KMS-11 (cell line): ENCODE measurements at regions not wholly inside any gene's neighbourhood (a gene's known extent, or its start where the extent isn't known, plus 50 kb on each side); places are given as distances from the start of the nearest gene placed in this dataset.

ENCODE experiments used
- H2AFZ ChIP-seq: fragments of 200-600 bp; sonication (generic); 2 replicates; pipeline ENCODE4 v1.6.1; 2016; ENCODE audit warnings: antibody characterized with exemption, mixed run types, low read depth
- H3K27ac ChIP-seq: fragments of 200-600 bp; sonication (generic); 2 replicates; pipeline ENCODE4 v1.6.1; 2016; ENCODE audit warnings: mild to moderate bottlenecking, mixed run types
- H3K27me3 ChIP-seq: fragments of 200-600 bp; sonication (generic); 2 replicates; pipeline ENCODE4 v1.6.1; 2017; ENCODE audit warnings: mild to moderate bottlenecking, low read depth, mixed run types, moderate library complexity; ENCODE audit not compliant: insufficient read depth
- H3K36me3 ChIP-seq: fragments of 200-600 bp; sonication (generic); 2 replicates; pipeline ENCODE4 v1.6.1; 2017; ENCODE audit warnings: mild to moderate bottlenecking, mixed run types; ENCODE audit not compliant: insufficient read depth
- H3K4me1 ChIP-seq: fragments of 200-600 bp; sonication (generic); 2 replicates; pipeline ENCODE4 v1.6.1; 2016; ENCODE audit warnings: mild to moderate bottlenecking, low read depth, mixed run types; ENCODE audit not compliant: poor library complexity, severe bottlenecking
- H3K4me2 ChIP-seq: fragments of 200-600 bp; sonication (generic); 2 replicates; pipeline ENCODE4 v1.7.0; 2016; ENCODE audit warnings: mild to moderate bottlenecking, mixed run types
- H3K4me3 ChIP-seq: fragments of 200-600 bp; sonication (generic); IDR thresholded peaks from 2 replicates; pipeline ENCODE4 v1.6.1; 2017; ENCODE audit warnings: low read depth, low read length, mixed read lengths; ENCODE audit not compliant: insufficient read depth
- H3K79me2 ChIP-seq: fragments of 200-600 bp; sonication (generic); 2 replicates; pipeline ENCODE4 v1.6.1; 2016; ENCODE audit warnings: low read depth, mixed run types; ENCODE audit not compliant: insufficient read depth
- H3K9ac ChIP-seq: fragments of 200-600 bp; sonication (generic); 2 replicates; pipeline ENCODE4 v1.6.1; 2016; ENCODE audit warnings: mild to moderate bottlenecking, mixed run types
- H4K20me1 ChIP-seq: fragments of 200-600 bp; sonication (generic); 2 replicates; pipeline ENCODE4 v1.6.1; 2016; ENCODE audit warnings: mild to moderate bottlenecking, mixed run types; ENCODE audit not compliant: insufficient read depth
- TF ChIP-seq, protein P1 (sequence below): fragments of 200-600 bp; sonication (generic); conservative IDR thresholded peaks from 2 replicates; pipeline ENCODE4 v1.6.1; 2017; ENCODE audit warnings: low read depth, mild to moderate bottlenecking, antibody characterized with exemption, low read length, moderate library complexity, mixed read lengths

DNA sequence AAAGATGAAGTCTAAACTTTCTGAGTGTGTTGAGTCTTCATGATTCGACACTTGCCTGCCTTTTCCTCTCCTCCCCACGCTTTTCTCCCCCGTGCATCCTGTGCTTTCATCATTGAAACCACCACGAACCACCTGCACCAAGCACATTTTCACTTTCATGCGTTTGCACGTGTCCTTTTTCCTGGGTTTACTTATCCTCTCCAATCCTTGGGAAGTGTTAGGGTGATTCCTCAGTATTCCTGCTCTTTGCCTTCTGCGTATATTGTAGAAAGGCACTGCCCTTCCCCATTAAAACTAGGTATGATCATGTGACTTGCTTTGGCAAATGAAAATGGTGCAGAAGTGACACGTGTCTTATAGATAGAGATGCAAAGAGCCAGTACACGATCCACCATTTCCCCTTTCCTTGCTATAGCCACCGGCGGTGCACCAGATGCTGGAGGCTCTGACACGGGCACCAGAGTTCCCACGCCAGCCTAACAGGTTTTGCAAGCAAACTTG is 106.6 kb downstream of the BRMS1L start:
- Histone ChIP-seq H4K20me1 (no peaks in the 10 kb centered on the region), H3K79me2 (no peaks in the 10 kb centered on the region), H3K4me3 (no peak overlapping the region), H2AFZ (peak overlapping the region; percentile 62), H3K9ac (no peak overlapping the region; the same call in 1 of the 2 replicates), H3K4me1 (peaks cover 73% of the 10 kb centered on the region), H3K27me3 (no peaks in the 10 kb centered on the region), H3K4me2 (peak overlapping the region; percentile 29), H3K36me3 (no peaks in the 10 kb centered on the region), H3K27ac (peak overlapping the region; percentile 45; the same call in 1 of the 2 replicates)
- TF ChIP-seq, protein P1, sequence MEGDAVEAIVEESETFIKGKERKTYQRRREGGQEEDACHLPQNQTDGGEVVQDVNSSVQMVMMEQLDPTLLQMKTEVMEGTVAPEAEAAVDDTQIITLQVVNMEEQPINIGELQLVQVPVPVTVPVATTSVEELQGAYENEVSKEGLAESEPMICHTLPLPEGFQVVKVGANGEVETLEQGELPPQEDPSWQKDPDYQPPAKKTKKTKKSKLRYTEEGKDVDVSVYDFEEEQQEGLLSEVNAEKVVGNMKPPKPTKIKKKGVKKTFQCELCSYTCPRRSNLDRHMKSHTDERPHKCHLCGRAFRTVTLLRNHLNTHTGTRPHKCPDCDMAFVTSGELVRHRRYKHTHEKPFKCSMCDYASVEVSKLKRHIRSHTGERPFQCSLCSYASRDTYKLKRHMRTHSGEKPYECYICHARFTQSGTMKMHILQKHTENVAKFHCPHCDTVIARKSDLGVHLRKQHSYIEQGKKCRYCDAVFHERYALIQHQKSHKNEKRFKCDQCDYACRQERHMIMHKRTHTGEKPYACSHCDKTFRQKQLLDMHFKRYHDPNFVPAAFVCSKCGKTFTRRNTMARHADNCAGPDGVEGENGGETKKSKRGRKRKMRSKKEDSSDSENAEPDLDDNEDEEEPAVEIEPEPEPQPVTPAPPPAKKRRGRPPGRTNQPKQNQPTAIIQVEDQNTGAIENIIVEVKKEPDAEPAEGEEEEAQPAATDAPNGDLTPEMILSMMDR: no peak

DNA sequence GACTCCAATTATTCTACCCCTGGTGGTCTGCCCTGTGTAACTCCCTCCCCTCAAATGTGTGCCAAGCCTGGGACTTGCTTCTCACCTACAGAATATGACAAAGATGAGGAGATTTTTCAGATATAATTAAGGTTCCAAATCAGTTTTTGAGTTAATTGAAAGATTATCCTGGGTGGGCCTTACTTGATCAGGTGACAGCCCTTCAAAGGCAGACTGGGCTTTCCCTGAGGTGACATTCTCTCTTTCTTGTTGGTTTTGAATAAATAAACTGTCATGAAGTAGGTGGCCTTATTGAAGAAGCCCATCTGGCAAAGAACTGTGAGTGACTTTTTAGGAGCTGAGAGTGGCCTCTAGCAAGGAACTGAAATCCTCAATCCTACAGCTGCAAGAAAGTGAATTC is 106.0 kb downstream of the BRMS1L start:
- no peaks in the 10 kb centered on the region for H3K79me2 ChIP-seq
- H3K27me3 ChIP-seq: no peaks in the 10 kb centered on the region
- H3K4me1 ChIP-seq: peaks cover 67% of the 10 kb centered on the region
- no peaks in the 10 kb centered on the region for H3K36me3 ChIP-seq
- H4K20me1 ChIP-seq: no peaks in the 10 kb centered on the region
- H2AFZ ChIP-seq: peak overlapping the region; percentile 62; the same call in 1 of the 2 replicates
- no peak overlapping the region for H3K4me3 ChIP-seq
- H3K9ac ChIP-seq: no peak overlapping the region; the same call in 1 of the 2 replicates
- peak overlapping the region; percentile 45; the same call in 1 of the 2 replicates for H3K27ac ChIP-seq
- peak overlapping the region; percentile 29; the same call in 1 of the 2 replicates for H3K4me2 ChIP-seq
- TF ChIP-seq, protein P1: no peak

DNA sequence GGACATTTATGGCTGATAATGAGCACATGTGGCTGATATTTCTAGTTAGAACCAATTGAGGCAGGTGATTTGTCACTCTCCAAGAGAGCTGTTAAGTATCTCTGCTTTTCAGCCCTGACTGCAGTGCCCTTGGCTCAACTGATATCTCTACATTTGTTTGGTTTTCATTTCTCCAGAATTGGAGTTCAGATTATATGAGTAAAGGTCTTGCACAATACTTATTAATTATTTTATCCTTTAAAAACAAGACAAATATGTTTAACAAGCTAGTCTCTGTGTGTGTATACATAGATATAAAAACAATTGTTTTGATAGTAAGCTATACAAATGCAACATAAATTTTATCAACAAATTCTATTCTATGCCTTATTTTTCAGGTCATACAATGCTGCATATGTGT is 105.2 kb downstream of the BRMS1L start:
- H3K36me3 ChIP-seq: no peaks in the 10 kb centered on the region

GRCh38 chr14:35929186-35929585 is 103.0 kb downstream of the BRMS1L start:
- no peak overlapping the region for H3K4me2 ChIP-seq
- H3K79me2 ChIP-seq: no peaks in the 10 kb centered on the region
- no peak overlapping the region for H3K9ac ChIP-seq
- H2AFZ ChIP-seq: no peak overlapping the region
- H3K27ac ChIP-seq: no peak overlapping the region
- no peaks in the 10 kb centered on the region for H3K36me3 ChIP-seq
- TF ChIP-seq, protein P1: no peak
- H3K27me3 ChIP-seq: no peaks in the 10 kb centered on the region
- no peaks in the 10 kb centered on the region for H4K20me1 ChIP-seq
- peaks cover 44% of the 10 kb centered on the region for H3K4me1 ChIP-seq
- no peak overlapping the region for H3K4me3 ChIP-seq

More for the DNA sequence above, 105.2 kb downstream of the BRMS1L start:
- Histone ChIP-seq H3K4me1 (peaks cover 64% of the 10 kb centered on the region), H3K4me2 (no peak overlapping the region), H3K79me2 (no peaks in the 10 kb centered on the region), H3K27me3 (no peaks in the 10 kb centered on the region), H3K9ac (no peak overlapping the region), H4K20me1 (no peaks in the 10 kb centered on the region), H3K4me3 (no peak overlapping the region), H3K27ac (no peak overlapping the region), H2AFZ (no peak overlapping the region)
- TF ChIP-seq, protein P1: no peak
